ENCODE measurements at regions not wholly inside any gene's neighbourhood (a gene's known extent, or its start where the extent isn't known, plus 50 kb on each side); places are given as distances from the start of the nearest gene placed in this dataset.

GRCh38 chr9:115359017-115359780 lies 241.2 kb upstream of the TNC start:
- H3K4me2 ChIP-seq (ENCODE audit: low read depth, low read length, poor library complexity, severe bottlenecking), result no peak overlapping the region
- H3K4me1 ChIP-seq (ENCODE audit: insufficient read depth, low read length, poor library complexity, severe bottlenecking), result no peaks in the 10 kb centered on the region
- H3K9ac ChIP-seq (ENCODE audit: low read depth, low read length, poor library complexity, severe bottlenecking), result no peak overlapping the region
- no peaks in the 10 kb centered on the region for H3K9me3 ChIP-seq (ENCODE audit: insufficient read depth, low read depth, low read length)
- no peaks in the 10 kb centered on the region for H3K27me3 ChIP-seq (ENCODE audit: insufficient read depth, low read length, poor library complexity, severe bottlenecking)
- H3K79me2 ChIP-seq (ENCODE audit: insufficient read depth, low read length), result no peaks in the 10 kb centered on the region
- no peaks in the 10 kb centered on the region for H3F3A ChIP-seq (ENCODE audit: low read depth)
- no peak overlapping the region for H2AFZ ChIP-seq (ENCODE audit: low read length)
- no peak overlapping the region for H3K4me3 ChIP-seq (ENCODE audit: low read length, poor library complexity, severe bottlenecking)
- no peaks in the 10 kb centered on the region for H3K36me3 ChIP-seq (ENCODE audit: insufficient read depth, low read length)
- TF ChIP-seq CTCF (conservative IDR thresholded peaks at IDR 0.05; ENCODE audit: low read length) (no peak), EZH2phosphoT487 (IDR thresholded peaks at IDR 0.05; ENCODE audit: borderline replicate concordance) (no peak)
- H4K20me1 ChIP-seq (ENCODE audit: insufficient read depth, low read length, poor library complexity, severe bottlenecking), result no peaks in the 10 kb centered on the region
- no peaks in the 10 kb centered on the region for H3K9me2 ChIP-seq (replicated peaks; ENCODE audit: low read depth, low read length)

GRCh38 chr9:115360122-115360521 lies 242.2 kb upstream of the TNC start:
- Histone ChIP-seq H3K36me3 (ENCODE audit: insufficient read depth, low read length) (no peaks in the 10 kb centered on the region), H2AFZ (ENCODE audit: low read length) (no peak overlapping the region), H3K4me2 (ENCODE audit: low read depth, low read length, poor library complexity, severe bottlenecking) (no peak overlapping the region), H3K4me1 (ENCODE audit: insufficient read depth, low read length, poor library complexity, severe bottlenecking) (no peaks in the 10 kb centered on the region), H3K9me3 (ENCODE audit: insufficient read depth, low read depth, low read length) (no peaks in the 10 kb centered on the region), H3K79me2 (ENCODE audit: insufficient read depth, low read length) (no peaks in the 10 kb centered on the region), H4K20me1 (ENCODE audit: insufficient read depth, low read length, poor library complexity, severe bottlenecking) (no peaks in the 10 kb centered on the region), H3F3A (ENCODE audit: low read depth) (no peaks in the 10 kb centered on the region), H3K9me2 (replicated peaks; ENCODE audit: low read depth, low read length) (no peaks in the 10 kb centered on the region), H3K4me3 (ENCODE audit: low read length, poor library complexity, severe bottlenecking) (no peak overlapping the region), H3K9ac (ENCODE audit: low read depth, low read length, poor library complexity, severe bottlenecking) (no peak overlapping the region), H3K27me3 (ENCODE audit: insufficient read depth, low read length, poor library complexity, severe bottlenecking) (no peaks in the 10 kb centered on the region)
- no peak for TF ChIP-seq EZH2phosphoT487 (IDR thresholded peaks at IDR 0.05; ENCODE audit: borderline replicate concordance)
- no peak for TF ChIP-seq CTCF (conservative IDR thresholded peaks at IDR 0.05; ENCODE audit: low read length)

- Histone ChIP-seq H2AFZ (ENCODE audit: low read length) (no peak overlapping the region), H3K9ac (ENCODE audit: low read depth, low read length, poor library complexity, severe bottlenecking) (no peak overlapping the region), H3F3A (ENCODE audit: low read depth) (no peaks in the 10 kb centered on the region), H3K4me2 (ENCODE audit: low read depth, low read length, poor library complexity, severe bottlenecking) (no peak overlapping the region), H4K20me1 (ENCODE audit: insufficient read depth, low read length, poor library complexity, severe bottlenecking) (no peaks in the 10 kb centered on the region), H3K79me2 (ENCODE audit: insufficient read depth, low read length) (no peaks in the 10 kb centered on the region), H3K4me1 (ENCODE audit: insufficient read depth, low read length, poor library complexity, severe bottlenecking) (no peaks in the 10 kb centered on the region), H3K27me3 (ENCODE audit: insufficient read depth, low read length, poor library complexity, severe bottlenecking) (no peaks in the 10 kb centered on the region), H3K9me2 (replicated peaks; ENCODE audit: low read depth, low read length) (no peaks in the 10 kb centered on the region), H3K9me3 (ENCODE audit: insufficient read depth, low read depth, low read length) (no peaks in the 10 kb centered on the region), H3K4me3 (ENCODE audit: low read length, poor library complexity, severe bottlenecking) (no peak overlapping the region), H3K36me3 (ENCODE audit: insufficient read depth, low read length) (no peaks in the 10 kb centered on the region)
- TF ChIP-seq CTCF (conservative IDR thresholded peaks at IDR 0.05; ENCODE audit: low read length) (no peak), EZH2phosphoT487 (IDR thresholded peaks at IDR 0.05; ENCODE audit: borderline replicate concordance) (no peak)
These were observed 244.1 kb upstream of the TNC start for GRCh38 chr9:115362101-115362500.

All from Loucy (cell line).